Sigmoid colon (tissue), 4 donors: ENCODE measurements at regions not wholly inside any gene's neighbourhood (a gene's known extent, or its start where the extent isn't known, plus 50 kb on each side); places are given as distances from the start of the nearest gene placed in this dataset.

Experiments used
- CTCF ChIP-seq, 4 experiments: fragments of 450-650 bp in 3 of 4; fragments of 200-600 bp in 1 of 4; IDR thresholded peaks; one replicate each; pipeline ENCODE4 v1.5.1; 2016 to 2019; ENCODE audit warnings: antibody characterized with exemption in 4 of 4, mild to moderate bottlenecking in 3 of 4, moderate library complexity in 2 of 4
- EP300 ChIP-seq, 4 donors: sonication (generic); formaldehyde crosslinking; IDR thresholded peaks; one replicate each; pipeline ENCODE4 v1.6.1; 2017; ENCODE audit warnings: antibody characterized with exemption in 4 of 4
- POLR2A ChIP-seq, 2 donors: fragments of 450-650 bp; IDR thresholded peaks; one replicate each; pipeline ENCODE4 v1.6.1; 2016; ENCODE audit warnings: antibody characterized with exemption in 2 of 2, mild to moderate bottlenecking in 2 of 2, moderate library complexity in 2 of 2
- POLR2AphosphoS5 ChIP-seq, 4 donors: sonication (generic); formaldehyde crosslinking; IDR thresholded peaks; one replicate each; pipeline ENCODE4 v1.6.1; 2017; ENCODE audit warnings: antibody characterized with exemption in 4 of 4

GRCh38 chr2:177153805-177154204, 58.8 kb upstream of the HNRNPA3 start:
- no peak for TF ChIP-seq CTCF (IDR thresholded peaks at IDR 0.05)
- TF ChIP-seq POLR2AphosphoS5 (IDR thresholded peaks at IDR 0.05) = no peak
- TF ChIP-seq POLR2A (IDR thresholded peaks at IDR 0.05) = no peak
- TF ChIP-seq EP300 (IDR thresholded peaks at IDR 0.05) = no peak
